ENCODE measurements at regions not wholly inside any gene's neighbourhood (a gene's known extent, or its start where the extent isn't known, plus 50 kb on each side); places are given as distances from the start of the nearest gene placed in this dataset.

GRCh38 chr16:59463776-59464175 lies 729.7 kb upstream of the GOT2 start:
- no peak overlapping the region for H3K4me2 ChIP-seq (ENCODE audit: control insufficient read depth, insufficient read depth)
- DNase-seq (ENCODE audit: low read depth, low spot score) (no peak), FAIRE-seq (no peak), ATAC-seq (no peak)
- no peaks in the 10 kb centered on the region for H4K20me1 ChIP-seq (ENCODE audit: control insufficient read depth, insufficient read depth)
- H3K4me3 ChIP-seq = no peak overlapping the region
- no peaks in the 10 kb centered on the region for H3K36me3 ChIP-seq (ENCODE audit: control insufficient read depth in 2 of 2, insufficient read depth in 2 of 2, low read length in 1 of 2)
- SMC1A ChIA-PET (ENCODE audit: uncharacterized antibody, unreplicated experiment) = no interaction called here
- H3K27ac ChIP-seq (ENCODE audit: control insufficient read depth, insufficient read depth) = no peak overlapping the region
- no peak overlapping the region for H2AFZ ChIP-seq (ENCODE audit: control insufficient read depth, low read depth, low read length)
- RAD21 ChIA-PET (ENCODE audit: unreplicated experiment) = no interaction called here
- H3K9ac ChIP-seq (ENCODE audit: control insufficient read depth, insufficient read depth, low read length) = no peak overlapping the region
- no TSS peak for BruUV-seq (replicated peaks)
- POLR2A ChIA-PET = no interaction called here
- TF ChIP-seq NR2C2 (IDR thresholded peaks at IDR 0.05; ENCODE audit: borderline replicate concordance, control insufficient read depth, insufficient read length, low read depth) = no peak
- TF ChIP-seq ZZZ3 (IDR thresholded peaks at IDR 0.05; ENCODE audit: control insufficient read depth, insufficient read length, low read depth) = no peak
- no peak for TF ChIP-seq MLLT1 (IDR thresholded peaks at IDR 0.05)
- TF ChIP-seq MTA2 (IDR thresholded peaks at IDR 0.05; ENCODE audit: low read depth) = no peak
- TF ChIP-seq E2F4 (IDR thresholded peaks at IDR 0.05; ENCODE audit: low read depth, low read length) = no peak
- TF ChIP-seq ZNF687 (IDR thresholded peaks at IDR 0.05) = no peak
- no peak for TF ChIP-seq MYC (IDR thresholded peaks at IDR 0.05; ENCODE audit: insufficient read depth, insufficient read length, insufficient replicate concordance, low read length, severe bottlenecking)
- no peak for TF ChIP-seq JUNB (IDR thresholded peaks at IDR 0.05)
- no peak for TF ChIP-seq ZBED1 (IDR thresholded peaks at IDR 0.05; ENCODE audit: borderline replicate concordance)
- H3K9me3 ChIP-seq (replicated peaks; ENCODE audit: control insufficient read depth, insufficient read depth, low read length) = no peaks in the 10 kb centered on the region
- in situ Hi-C loops (cut with MboI) = no loop called here
- CTCF ChIA-PET = no interaction called here
- no peaks in the 10 kb centered on the region for H3K27me3 ChIP-seq (replicated peaks in 1 of 2; ENCODE audit: control insufficient read depth in 2 of 2, insufficient read depth in 2 of 2, low read length in 1 of 2)
- intact Hi-C loops (cut with micrococcal nuclease; ENCODE audit: unreplicated experiment) = no loop called here
- H3K4me1 ChIP-seq (ENCODE audit: control insufficient read depth, insufficient read depth, low read length) = no peaks in the 10 kb centered on the region
- no peaks in the 10 kb centered on the region for H3K79me2 ChIP-seq (ENCODE audit: control insufficient read depth, insufficient read depth, low read length)
